Panc1 (cell line): ENCODE measurements at regions not wholly inside any gene's neighbourhood (a gene's known extent, or its start where the extent isn't known, plus 50 kb on each side); places are given as distances from the start of the nearest gene placed in this dataset.

Experiments
- ATAC-seq: fragments of 200-7000 bp; cut with Tn5 transposase; 2 replicates; pipeline ENCODE4 v1.9.1; 2020; ENCODE audit warnings: mild to moderate bottlenecking, moderate library complexity
- BruUV-seq: library from RNA; stranded (reverse); fragments of 400-500 nt; replicated peaks from 2 replicates; lab custom pipeline; 2021; lab: Mats Ljungman, UMichigan
- CTCF ChIA-PET: fragments of 300-600 bp; sonication (Branson Sonifier 250); formaldehyde crosslinking; loops from one replicate; lab custom pipeline; 2022; ENCODE audit warnings: antibody characterized with exemption; lab: Charles Lee
- POLR2A ChIA-PET: fragments of 300-600 bp; sonication (Branson Sonifier 250); formaldehyde crosslinking; loops from one replicate; lab custom pipeline; 2022; ENCODE audit warnings: antibody characterized with exemption; lab: Charles Lee
- DNase-seq: peaks from one replicate; pipeline ENCODE4 v3.0.0-alpha.2; 2010; ENCODE audit warnings: low read depth, low spot score
- H3K27ac ChIP-seq: 2 replicates; pipeline ENCODE4 v1.5.1; 2011; ENCODE audit warnings: mild to moderate bottlenecking, low read length, inconsistent platforms
- H3K27me3 ChIP-seq: fragments of 200-500 bp; sonication (Bioruptor generic); 2 replicates; pipeline ENCODE4 v1.6.0; 2014; ENCODE audit warnings: low read length, inconsistent platforms; ENCODE audit not compliant: control insufficient read depth, insufficient read depth
- H3K36me3 ChIP-seq: fragments of 200-500 bp; sonication (Bioruptor generic); 2 replicates; pipeline ENCODE4 v1.5.1; 2014; ENCODE audit warnings: inconsistent platforms, mild to moderate bottlenecking, low read length, moderate library complexity; ENCODE audit not compliant: control insufficient read depth, insufficient read depth
- H3K4me1 ChIP-seq: 2 replicates; pipeline ENCODE4 v1.5.1; 2011; ENCODE audit warnings: inconsistent platforms, mild to moderate bottlenecking, low read length, moderate library complexity; ENCODE audit not compliant: control insufficient read depth, insufficient read depth
- H3K4me3 ChIP-seq, 2 experiments: 2 replicates each; pipeline ENCODE4 v1.5.1; 2011 to 2012; ENCODE audit warnings: low read depth in 2 of 2, low read length in 2 of 2, mild to moderate bottlenecking in 2 of 2, inconsistent platforms in 1 of 2, moderate library complexity in 1 of 2
- H3K9me3 ChIP-seq: fragments of 200-500 bp; sonication (Bioruptor generic); 2 replicates; pipeline ENCODE4 v1.5.1; 2014; ENCODE audit warnings: low read depth, mild to moderate bottlenecking, inconsistent platforms, low read length, moderate library complexity; ENCODE audit not compliant: control insufficient read depth, insufficient read depth
- POLR2AphosphoS5 ChIP-seq: IDR thresholded peaks from 2 replicates; pipeline ENCODE4 v1.6.1; 2012; ENCODE audit warnings: mild to moderate bottlenecking, low read depth, low read length, moderate library complexity
- SIN3A ChIP-seq: IDR thresholded peaks from 2 replicates; pipeline ENCODE4 v1.6.1; 2012; ENCODE audit warnings: low read depth, mild to moderate bottlenecking, low read length, moderate library complexity, borderline replicate concordance; ENCODE audit not compliant: insufficient read depth
- TCF7L2 ChIP-seq: IDR thresholded peaks from 2 replicates; pipeline ENCODE4 v1.6.1; 2011; ENCODE audit warnings: mild to moderate bottlenecking, low read depth, low read length, inconsistent platforms
- in situ Hi-C: cut with HindIII; loops from 2 replicates; pipeline ENCODE4 v1.10.0; 2016; ENCODE audit warnings: low sequenced_read_pairs, low pct_unique_long_range_greater_than_20kb
- intact Hi-C: fragments of 100-400 bp; cut with micrococcal nuclease; formaldehyde crosslinking; loops from one replicate; pipeline ENCODE4 v1.10.0; 2022; ENCODE audit not compliant: unreplicated experiment
- TF ChIP-seq, protein P1 (sequence below), 2 experiments: IDR thresholded peaks; 2 replicates each; pipeline ENCODE4 v1.6.1; 2011 to 2012; ENCODE audit warnings: low read depth in 2 of 2, control low read depth in 1 of 2, low read length in 1 of 2, mild to moderate bottlenecking in 1 of 2, moderate library complexity in 1 of 2; ENCODE audit not compliant: insufficient read depth in 1 of 2
- TF ChIP-seq, protein P2 (sequence below): fragments of 450-650 bp; IDR thresholded peaks from 2 replicates; pipeline ENCODE4 v1.5.1; 2017; ENCODE audit warnings: mild to moderate bottlenecking

DNA sequence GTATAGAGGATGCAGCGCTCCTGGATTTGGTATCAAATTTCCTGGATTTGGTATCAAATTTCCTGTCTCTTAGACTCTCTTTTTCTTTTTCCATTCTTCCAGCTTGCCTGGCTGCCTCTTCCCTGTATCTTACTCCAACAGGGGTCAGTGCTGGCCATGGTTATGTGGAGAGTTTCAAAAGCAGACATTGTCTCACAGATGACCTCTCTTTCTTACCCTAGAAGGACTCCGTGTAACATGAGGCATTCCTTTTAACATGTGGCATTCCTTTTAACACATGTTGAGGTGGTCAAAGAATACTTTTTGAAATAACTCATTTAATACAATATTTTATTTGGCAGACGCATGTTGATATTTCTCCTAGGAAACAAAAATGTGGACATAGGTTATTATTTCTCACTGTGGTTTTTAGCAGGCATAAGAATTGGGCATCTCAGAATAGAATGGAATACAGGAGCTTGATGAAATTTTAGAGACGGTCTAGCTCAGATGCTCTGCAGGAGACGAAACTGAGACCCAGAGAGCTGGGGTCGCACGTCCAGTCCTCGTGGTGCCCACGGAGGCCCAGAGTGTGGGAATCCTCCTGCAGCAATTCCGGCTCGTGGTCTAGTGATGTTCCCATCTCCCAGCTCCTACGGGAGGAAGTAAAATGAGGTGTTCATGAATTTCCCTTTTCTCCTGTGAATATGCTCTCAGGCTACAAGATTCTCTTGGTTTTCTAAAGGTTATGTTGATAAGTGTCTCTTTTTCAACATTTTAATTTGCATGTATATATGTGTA lies 59.6 kb upstream of the PITRM1 start:
- Histone ChIP-seq H3K27ac (no peak overlapping the region), H3K4me1 (peaks cover 9% of the 10 kb centered on the region), H3K4me3 (no peak overlapping the region), H3K27me3 (no peaks in the 10 kb centered on the region), H3K36me3 (no peaks in the 10 kb centered on the region), H3K9me3 (no peaks in the 10 kb centered on the region)
- DNase-seq (no peak), ATAC-seq (no peak)
- ChIA-PET CTCF (no interaction called here), POLR2A (no interaction called here)
- no TSS peak for BruUV-seq
- TF ChIP-seq, protein P1, sequence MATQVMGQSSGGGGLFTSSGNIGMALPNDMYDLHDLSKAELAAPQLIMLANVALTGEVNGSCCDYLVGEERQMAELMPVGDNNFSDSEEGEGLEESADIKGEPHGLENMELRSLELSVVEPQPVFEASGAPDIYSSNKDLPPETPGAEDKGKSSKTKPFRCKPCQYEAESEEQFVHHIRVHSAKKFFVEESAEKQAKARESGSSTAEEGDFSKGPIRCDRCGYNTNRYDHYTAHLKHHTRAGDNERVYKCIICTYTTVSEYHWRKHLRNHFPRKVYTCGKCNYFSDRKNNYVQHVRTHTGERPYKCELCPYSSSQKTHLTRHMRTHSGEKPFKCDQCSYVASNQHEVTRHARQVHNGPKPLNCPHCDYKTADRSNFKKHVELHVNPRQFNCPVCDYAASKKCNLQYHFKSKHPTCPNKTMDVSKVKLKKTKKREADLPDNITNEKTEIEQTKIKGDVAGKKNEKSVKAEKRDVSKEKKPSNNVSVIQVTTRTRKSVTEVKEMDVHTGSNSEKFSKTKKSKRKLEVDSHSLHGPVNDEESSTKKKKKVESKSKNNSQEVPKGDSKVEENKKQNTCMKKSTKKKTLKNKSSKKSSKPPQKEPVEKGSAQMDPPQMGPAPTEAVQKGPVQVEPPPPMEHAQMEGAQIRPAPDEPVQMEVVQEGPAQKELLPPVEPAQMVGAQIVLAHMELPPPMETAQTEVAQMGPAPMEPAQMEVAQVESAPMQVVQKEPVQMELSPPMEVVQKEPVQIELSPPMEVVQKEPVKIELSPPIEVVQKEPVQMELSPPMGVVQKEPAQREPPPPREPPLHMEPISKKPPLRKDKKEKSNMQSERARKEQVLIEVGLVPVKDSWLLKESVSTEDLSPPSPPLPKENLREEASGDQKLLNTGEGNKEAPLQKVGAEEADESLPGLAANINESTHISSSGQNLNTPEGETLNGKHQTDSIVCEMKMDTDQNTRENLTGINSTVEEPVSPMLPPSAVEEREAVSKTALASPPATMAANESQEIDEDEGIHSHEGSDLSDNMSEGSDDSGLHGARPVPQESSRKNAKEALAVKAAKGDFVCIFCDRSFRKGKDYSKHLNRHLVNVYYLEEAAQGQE (IDR thresholded peaks at IDR 0.05; ENCODE audit: insufficient read depth in 1 of 2, low read depth in 2 of 2, low read length in 1 of 2) = no peak
- TF ChIP-seq, protein P2, sequence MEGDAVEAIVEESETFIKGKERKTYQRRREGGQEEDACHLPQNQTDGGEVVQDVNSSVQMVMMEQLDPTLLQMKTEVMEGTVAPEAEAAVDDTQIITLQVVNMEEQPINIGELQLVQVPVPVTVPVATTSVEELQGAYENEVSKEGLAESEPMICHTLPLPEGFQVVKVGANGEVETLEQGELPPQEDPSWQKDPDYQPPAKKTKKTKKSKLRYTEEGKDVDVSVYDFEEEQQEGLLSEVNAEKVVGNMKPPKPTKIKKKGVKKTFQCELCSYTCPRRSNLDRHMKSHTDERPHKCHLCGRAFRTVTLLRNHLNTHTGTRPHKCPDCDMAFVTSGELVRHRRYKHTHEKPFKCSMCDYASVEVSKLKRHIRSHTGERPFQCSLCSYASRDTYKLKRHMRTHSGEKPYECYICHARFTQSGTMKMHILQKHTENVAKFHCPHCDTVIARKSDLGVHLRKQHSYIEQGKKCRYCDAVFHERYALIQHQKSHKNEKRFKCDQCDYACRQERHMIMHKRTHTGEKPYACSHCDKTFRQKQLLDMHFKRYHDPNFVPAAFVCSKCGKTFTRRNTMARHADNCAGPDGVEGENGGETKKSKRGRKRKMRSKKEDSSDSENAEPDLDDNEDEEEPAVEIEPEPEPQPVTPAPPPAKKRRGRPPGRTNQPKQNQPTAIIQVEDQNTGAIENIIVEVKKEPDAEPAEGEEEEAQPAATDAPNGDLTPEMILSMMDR = no peak
- in situ Hi-C loops = no loop called here
- intact Hi-C loops = no loop called here

DNA sequence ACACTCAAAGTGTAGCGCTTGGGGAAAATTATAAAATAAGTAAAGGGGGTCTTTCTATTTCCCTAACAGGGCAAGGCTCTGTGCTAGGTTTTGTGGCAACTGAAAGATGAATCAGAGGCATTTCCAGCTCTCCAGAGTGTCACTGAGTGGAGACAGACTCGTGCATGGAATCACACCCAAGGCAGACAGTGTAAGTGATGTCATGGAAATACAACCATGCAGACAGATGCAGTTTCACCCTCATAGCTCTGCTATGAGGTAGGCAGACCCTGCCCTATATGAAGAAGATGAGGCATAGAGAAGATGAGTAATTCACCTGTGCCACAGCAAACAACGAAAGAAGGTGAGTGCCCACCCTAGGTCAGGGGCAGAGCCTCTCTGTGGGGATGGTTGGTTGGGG lies 57.2 kb upstream of the PITRM1 start:
- H3K9me3 ChIP-seq = no peaks in the 10 kb centered on the region
- TF ChIP-seq POLR2AphosphoS5 (no peak), TCF7L2 (no peak), SIN3A (no peak)
- TF ChIP-seq, protein P2 = no peak
- TF ChIP-seq, protein P1 (IDR thresholded peaks at IDR 0.05; ENCODE audit: insufficient read depth in 1 of 2, low read depth in 2 of 2, low read length in 1 of 2) = no peak
- in situ Hi-C loops (no loop called here), intact Hi-C loops (no loop called here)
- no peaks in the 10 kb centered on the region for H3K36me3 ChIP-seq
- no peak for DNase-seq
- no peak overlapping the region for H3K27ac ChIP-seq
- POLR2A ChIA-PET = no interaction called here
- H3K4me3 ChIP-seq = no peak overlapping the region
- CTCF ChIA-PET = no interaction called here
- no TSS peak for BruUV-seq
- peaks cover 14% of the 10 kb centered on the region for H3K4me1 ChIP-seq
- H3K27me3 ChIP-seq = no peaks in the 10 kb centered on the region
- no peak for ATAC-seq
